HepG2 (cell line): ENCODE measurements at regions not wholly inside any gene's neighbourhood (a gene's known extent, or its start where the extent isn't known, plus 50 kb on each side); places are given as distances from the start of the nearest gene placed in this dataset.
A peak's percentile ranks its signal among the peaks of the same experiment; 100 is the strongest.

ENCODE experiments used
- ATAC-seq: fragments of 200-7000 bp; cut with Tn5 transposase; 3 replicates; pipeline ENCODE4 v1.9.1; 2020; ENCODE audit warnings: mild to moderate bottlenecking, moderate library complexity
- BruUV-seq: library from RNA; stranded (reverse); fragments of 400-500 nt; replicated peaks from 2 replicates; lab custom pipeline; 2021; lab: Mats Ljungman, UMichigan
- CTCF ChIA-PET: fragments of 300-600 bp; formaldehyde crosslinking; extraction: SDS; loops from one replicate; lab custom pipeline; 2021; ENCODE audit warnings: low total read pairs, inconsistent platforms, low intra/inter-chr PET ratio; lab: Yijun Ruan, JAX
- POLR2A ChIA-PET: fragments of 350-600 bp; sonication (Branson Sonifier 250); formaldehyde crosslinking; loops from one replicate; lab custom pipeline; 2020; ENCODE audit warnings: antibody characterized with exemption, inconsistent platforms; lab: Yijun Ruan, JAX
- DNase-seq: peaks from one replicate; pipeline ENCODE4 v3.0.0-alpha.2; 2015; ENCODE audit warnings: low spot score
- FAIRE-seq: peaks from 3 replicates; lab custom pipeline; 2011; peaks lifted over from hg19 to GRCh38; lab: Jason Lieb, UNC
- H2AFZ ChIP-seq: one replicate; pipeline ENCODE4 v1.6.1; 2011; ENCODE audit warnings: low read length, inconsistent platforms
- H3K27ac ChIP-seq: fragments of 300-600 bp; 3 replicates; pipeline ENCODE4 v1.8.0; 2011; ENCODE audit warnings: mixed run types, mild to moderate bottlenecking, mixed read lengths, low read length, inconsistent platforms; ENCODE audit not compliant: insufficient read depth; ENCODE audit errors: extremely low read length
- H3K27me3 ChIP-seq, 2 experiments: fragments of 200-600 bp in 1 of 2; 2 replicates in 1 of 2; 3 replicates in 1 of 2; pipeline versions ENCODE4 v1.6.0 to v1.8.0; 2011; ENCODE audit warnings: low read length in 2 of 2, mild to moderate bottlenecking in 2 of 2, moderate library complexity in 2 of 2, inconsistent platforms in 1 of 2; ENCODE audit not compliant: insufficient read depth in 2 of 2, control insufficient read depth in 1 of 2
- H3K36me3 ChIP-seq, 2 experiments: fragments of 200-600 bp in 1 of 2; replicated peaks in 1 of 2; 2 replicates in 1 of 2; 3 replicates in 1 of 2; pipeline versions ENCODE4 v1.5.1 to v1.8.0; 2011; ENCODE audit warnings: low read length in 2 of 2, inconsistent platforms in 1 of 2; ENCODE audit not compliant: insufficient read depth in 2 of 2, control insufficient read depth in 1 of 2
- H3K4me1 ChIP-seq: 2 replicates; pipeline ENCODE4 v1.5.1; 2012; ENCODE audit warnings: low read length, inconsistent platforms; ENCODE audit not compliant: insufficient read depth
- H3K4me2 ChIP-seq: 2 replicates; pipeline ENCODE4 v1.6.0; 2011; ENCODE audit warnings: low read depth, low read length, inconsistent platforms
- H3K4me3 ChIP-seq, 3 experiments: fragments of 200-600 bp in 1 of 3; sonication (generic), shearing (Covaris generic) in 1 of 3; replicated peaks in 1 of 3; 2 replicates each; pipeline ENCODE4 v1.5.1; 2011 to 2016; ENCODE audit warnings: low read length in 3 of 3, inconsistent platforms in 2 of 3, low read depth in 2 of 3, mild to moderate bottlenecking in 2 of 3, control low read depth in 1 of 3, mixed read lengths in 1 of 3; ENCODE audit not compliant: insufficient read depth in 1 of 3
- H3K79me2 ChIP-seq: one replicate; pipeline ENCODE4 v1.6.1; 2011; ENCODE audit warnings: low read length, inconsistent platforms; ENCODE audit not compliant: insufficient read depth
- H3K9ac ChIP-seq: 2 replicates; pipeline ENCODE4 v1.6.0; 2011; ENCODE audit warnings: mild to moderate bottlenecking, low read depth, low read length, inconsistent platforms; ENCODE audit not compliant: insufficient read depth
- H3K9me3 ChIP-seq: 2 replicates; pipeline ENCODE4 v1.5.1; 2012; ENCODE audit warnings: mild to moderate bottlenecking, low read length
- H4K20me1 ChIP-seq: 2 replicates; pipeline ENCODE4 v1.6.0; 2011; ENCODE audit warnings: inconsistent platforms, mild to moderate bottlenecking, low read length, moderate library complexity; ENCODE audit not compliant: insufficient read depth
- ATF7 ChIP-seq, 2 experiments: fragments of 450-650 bp in 1 of 2; sonication (generic) in 1 of 2; formaldehyde crosslinking in 1 of 2; IDR thresholded peaks; 2 replicates each; pipeline versions ENCODE4 v1.4.0 to v1.6.1; 2016 to 2020; ENCODE audit warnings: antibody characterized with exemption in 1 of 2, mild to moderate bottlenecking in 1 of 2, missing genetic modification reagents in 1 of 2
- BCL6 ChIP-seq: IDR thresholded peaks from 2 replicates; pipeline ENCODE4 v1.6.1; 2016; ENCODE audit warnings: missing genetic modification reagents, missing compliant biosample characterization
- CENPBD1 ChIP-seq: sonication (generic); formaldehyde crosslinking; IDR thresholded peaks from 2 replicates; pipeline ENCODE4 v1.8.0; 2022; ENCODE audit warnings: missing genetic modification reagents, low read depth, mild to moderate bottlenecking, borderline replicate concordance
- FIP1L1 ChIP-seq: fragments of 200-400 bp; formaldehyde crosslinking; IDR thresholded peaks from 2 replicates; pipeline ENCODE4 v1.6.1; 2018; ENCODE audit warnings: low read depth, mild to moderate bottlenecking, low read length, moderate library complexity, borderline replicate concordance; ENCODE audit not compliant: insufficient read depth
- HDAC6 ChIP-seq: fragments of 200-600 bp; sonication (generic); IDR thresholded peaks from 2 replicates; pipeline ENCODE4 v1.7.0; 2017; ENCODE audit warnings: mild to moderate bottlenecking, antibody characterized with exemption, low read length, low read depth
- HNRNPUL1 ChIP-seq: fragments of 200-400 bp; formaldehyde crosslinking; IDR thresholded peaks from 2 replicates; pipeline ENCODE4 v1.6.1; 2017; ENCODE audit warnings: low read depth, mild to moderate bottlenecking, low read length, moderate library complexity
- MAZ ChIP-seq, 2 experiments: sonication (generic) in 1 of 2; formaldehyde crosslinking in 1 of 2; IDR thresholded peaks; 2 replicates each; pipeline versions ENCODE4 v1.5.0 to v1.6.1; 2012 to 2020; ENCODE audit warnings: low read depth in 2 of 2, mild to moderate bottlenecking in 2 of 2, borderline replicate concordance in 1 of 2, improper control_type of control experiment in 1 of 2, low read length in 1 of 2, missing genetic modification reagents in 1 of 2, moderate library complexity in 1 of 2
- TFDP2 ChIP-seq: sonication (generic); formaldehyde crosslinking; IDR thresholded peaks from 2 replicates; pipeline ENCODE4 v1.4.0; 2020; ENCODE audit warnings: missing genetic modification reagents
- THAP7 ChIP-seq: sonication (generic); formaldehyde crosslinking; IDR thresholded peaks from 2 replicates; pipeline ENCODE4 v1.8.1; 2023; ENCODE audit warnings: mild to moderate bottlenecking, missing genetic modification reagents
- ZBTB7A ChIP-seq: sonication (generic); formaldehyde crosslinking; IDR thresholded peaks from 2 replicates; pipeline ENCODE4 v1.8.0; 2022; ENCODE audit warnings: mild to moderate bottlenecking, missing genetic modification reagents
- ZNF282 ChIP-seq: fragments of 450-650 bp; IDR thresholded peaks from 2 replicates; pipeline ENCODE4 v1.6.1; 2018; ENCODE audit not compliant: partially characterized antibody
- ZNF615 ChIP-seq: sonication (generic); formaldehyde crosslinking; IDR thresholded peaks from 2 replicates; pipeline ENCODE4 v1.5.0; 2020; ENCODE audit warnings: mild to moderate bottlenecking, missing genetic modification reagents, borderline replicate concordance
- ZNF619 ChIP-seq: sonication (generic); formaldehyde crosslinking; IDR thresholded peaks from 2 replicates; pipeline ENCODE4 v1.4.0; 2020; ENCODE audit warnings: mild to moderate bottlenecking, missing genetic modification reagents
- ZNF782 ChIP-seq: sonication (generic); formaldehyde crosslinking; IDR thresholded peaks from 2 replicates; pipeline ENCODE4 v1.4.0; 2020; ENCODE audit warnings: missing genetic modification reagents, mild to moderate bottlenecking, borderline replicate concordance
- WGBS: methylation state at CpG from one replicate; pipeline ENCODE4 v1.1.6; 2017; ENCODE audit warnings: low lambda C conversion rate; 5-methylcytosine and 5-hydroxymethylcytosine counted together
- in situ Hi-C: cut with HindIII; loops from 2 replicates; pipeline ENCODE4 v1.10.0; 2017; ENCODE audit warnings: low pct_unique_long_range_greater_than_20kb; ENCODE audit not compliant: extremely low pct_ligation_motif_present
- intact Hi-C: fragments of 100-400 bp; cut with micrococcal nuclease; formaldehyde crosslinking; loops from one replicate; pipeline ENCODE4 v1.10.0; 2022; ENCODE audit not compliant: unreplicated experiment

- TF ChIP-seq CENPBD1 (CRISPR knock-in tag) (no peak), FIP1L1 (no peak), HNRNPUL1 (0 out of 2 replicates have a peak, but pooled peaks have one; percentile 18)
- TF ChIP-seq, all 625 proteins: peak for 4
Observed at GRCh38 chr7:12821746-12822145, 134.3 kb downstream of the ARL4A start (continued).

GRCh38 chr7:12826079-12826478, 138.6 kb downstream of the ARL4A start:
- Histone ChIP-seq H3K27ac (no peak overlapping the region), H3K27me3 (no peaks in the 10 kb centered on the region), H3K4me1 (peaks cover 9% of the 10 kb centered on the region), H3K79me2 (no peaks in the 10 kb centered on the region), H2AFZ (no peak overlapping the region), H3K4me2 (no peak overlapping the region), H3K36me3 (no peaks in the 10 kb centered on the region), H3K9me3 (no peaks in the 10 kb centered on the region), H4K20me1 (no peaks in the 10 kb centered on the region), H3K4me3 (no peak overlapping the region), H3K9ac (no peak overlapping the region)
- DNase-seq (no peak), FAIRE-seq (no peak), ATAC-seq (no peak)
- CTCF ChIA-PET, result no interaction called here
- intact Hi-C loops (no loop called here), in situ Hi-C loops (no loop called here)
- TF ChIP-seq HDAC6, result no peak
- peak; percentile 33; the same call in 1 of the 2 replicates for TF ChIP-seq ATF7 (IDR thresholded peaks at IDR 0.05)
- no peak for TF ChIP-seq ATF7 (CRISPR knock-in tag; IDR thresholded peaks at IDR 0.05)
- 7% methylated on average over 1 of the region's 1 CpG for WGBS
- POLR2A ChIA-PET, result no interaction called here
- no TSS peak for BruUV-seq

- WGBS, result 14% methylated on average over 4 of the region's 4 CpGs
- no peak for FAIRE-seq
- H3K79me2 ChIP-seq, result no peaks in the 10 kb centered on the region
- H3K4me3 ChIP-seq, result no peak overlapping the region
- intact Hi-C loops, result no loop called here
- no peaks in the 10 kb centered on the region for H3K36me3 ChIP-seq
- ChIA-PET POLR2A (no interaction called here), CTCF (no interaction called here)
- no peaks in the 10 kb centered on the region for H4K20me1 ChIP-seq
- no peak overlapping the region for H3K27ac ChIP-seq
- no peak for ATAC-seq
- no peaks in the 10 kb centered on the region for H3K9me3 ChIP-seq
- H2AFZ ChIP-seq, result no peak overlapping the region
- H3K4me2 ChIP-seq, result no peak overlapping the region
- no peaks in the 10 kb centered on the region for H3K27me3 ChIP-seq
- no peak overlapping the region for H3K9ac ChIP-seq
- in situ Hi-C loops, result no loop called here
- BruUV-seq, result no TSS peak
- no peaks in the 10 kb centered on the region for H3K4me1 ChIP-seq
- DNase-seq, result no peak
- no peak for TF ChIP-seq ZNF782 (CRISPR knock-in tag)
- TF ChIP-seq BCL6 (CRISPR knock-in tag), result no peak
- no peak for TF ChIP-seq ZNF282
- no peak for TF ChIP-seq ZNF619 (CRISPR knock-in tag)
- TF ChIP-seq MAZ (IDR thresholded peaks at IDR 0.05; ENCODE audit: borderline replicate concordance, low read depth, low read length), result no peak
- no peak for TF ChIP-seq MAZ (CRISPR knock-in tag; IDR thresholded peaks at IDR 0.05; ENCODE audit: low read depth)
- no peak for TF ChIP-seq TFDP2 (CRISPR knock-in tag)
- no peak for TF ChIP-seq THAP7 (CRISPR knock-in tag)
- TF ChIP-seq ZNF615 (CRISPR knock-in tag), result no peak
- TF ChIP-seq ZBTB7A (CRISPR knock-in tag), result no peak
Observed at GRCh38 chr7:12827219-12827821, 139.9 kb downstream of the ARL4A start.
